Tongue (tissue), 2 donors: ENCODE measurements at regions not wholly inside any gene's neighbourhood (a gene's known extent, or its start where the extent isn't known, plus 50 kb on each side); places are given as distances from the start of the nearest gene placed in this dataset. TPM values are rescaled to one million over a fixed set of nuclear protein-coding genes. Genes with fewer than 3 reads are reported as not detected.

Source experiments
- DNase-seq: peaks from one replicate; pipeline ENCODE4 v3.0.0-alpha.2; 2015
- small RNA-seq: library from RNA; depleted of rRNA; stranded (forward); fragments of <200 nt; gene quantifications from one replicate; pipeline ENCODE3, GENCODE V24; 2014; ENCODE audit warnings: low replicate concordance

GRCh38 chr3:90207353-90208097, 1100.1 kb downstream of the EPHA3 start:
- peak; percentile 3 for DNase-seq

- DNase-seq: no peak
Measured at GRCh38 chr3:90221900-90222299, 1114.5 kb downstream of the EPHA3 start.

DNA sequence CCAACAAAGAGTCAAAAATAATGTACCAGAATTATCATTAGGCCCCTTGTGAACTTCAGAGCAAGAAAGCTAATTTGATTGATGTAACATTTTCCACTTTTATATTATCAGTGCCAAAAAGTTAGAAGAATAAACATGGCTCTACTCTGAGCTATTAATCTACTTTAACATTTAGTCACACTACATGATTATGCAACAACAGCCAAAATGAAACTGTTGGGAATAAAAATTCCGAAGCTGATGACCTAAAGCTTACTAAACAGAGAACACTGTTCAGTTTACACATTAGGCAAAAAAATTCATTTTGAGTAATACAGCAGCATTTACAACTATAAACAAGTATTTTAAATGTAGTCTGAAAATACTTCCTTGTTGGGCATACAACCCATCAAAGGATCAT, 1134.1 kb downstream of the EPHA3 start:
- no peak for DNase-seq

DNA sequence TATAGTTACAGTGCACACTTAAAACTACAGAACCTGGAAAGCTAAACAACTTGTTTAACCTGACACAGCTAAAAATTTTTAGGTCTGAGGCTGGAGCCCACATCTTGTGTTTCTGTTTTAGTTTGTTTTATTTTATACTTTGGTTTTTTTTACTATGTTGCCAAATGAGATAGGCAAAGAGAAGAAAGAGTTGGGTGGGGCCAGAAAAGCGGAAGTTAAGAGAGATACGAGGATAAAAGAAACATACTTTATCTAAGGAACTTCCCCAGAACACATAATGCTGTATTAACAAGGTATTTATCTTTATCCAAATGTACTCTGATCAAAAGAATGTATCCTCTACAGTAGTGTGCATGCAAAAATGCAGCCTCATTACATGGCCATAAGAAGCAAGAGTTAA, 1145.7 kb downstream of the EPHA3 start:
- no peak for DNase-seq

DNA sequence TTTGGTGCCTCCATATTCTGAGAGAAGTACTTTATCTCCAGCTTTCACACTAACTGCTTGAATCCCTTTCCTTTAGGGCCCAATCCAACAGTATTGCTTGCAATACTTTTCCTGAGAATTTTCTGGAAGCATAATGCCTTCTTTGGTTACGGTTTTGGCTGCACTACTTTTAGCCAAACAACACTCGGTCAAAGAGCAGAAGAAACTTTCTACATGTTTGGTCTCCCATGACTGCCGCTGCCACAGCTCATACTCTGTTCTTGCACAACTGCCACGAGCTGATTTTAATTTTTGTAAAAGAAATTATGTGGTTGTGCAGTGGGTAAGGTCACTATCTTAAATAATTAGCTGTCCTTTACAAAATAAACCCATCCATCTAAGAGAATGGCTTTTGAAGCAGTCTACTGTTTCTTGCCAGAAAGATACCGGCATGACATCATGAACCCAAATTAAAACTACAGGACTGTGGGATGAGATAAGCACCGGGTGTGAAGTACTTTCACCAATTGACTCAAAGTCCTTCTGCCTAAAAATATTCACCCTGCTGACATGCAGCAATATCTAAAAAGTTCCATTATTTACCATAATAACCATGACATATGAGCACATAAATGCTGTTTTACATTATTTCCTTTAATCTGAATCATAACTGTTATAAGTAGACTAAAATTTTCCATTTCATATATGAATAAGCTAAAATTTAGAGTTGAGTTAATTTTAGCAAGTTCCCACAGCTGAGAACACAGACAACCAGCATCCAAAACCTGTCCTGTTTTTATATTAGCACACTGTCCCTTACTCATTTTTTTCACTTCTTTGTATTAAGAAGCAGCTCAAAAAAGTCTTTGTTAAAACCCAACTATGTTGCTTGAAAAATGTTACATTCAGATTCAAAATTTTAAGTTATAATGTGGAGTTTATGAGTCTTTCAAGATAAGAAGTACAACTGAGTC, 1154.3 kb downstream of the EPHA3 start:
- DNase-seq: no peak

Small RNA genes in the stretch of these regions (small RNA-seq; reads per million reads assigned to genes)
- not detected for gene HSPE1P19
- gene RF00012: not detected
- not detected for gene RNU6-712P
